GM21381 (cell line): ENCODE measurements at regions not wholly inside any gene's neighbourhood (a gene's known extent, or its start where the extent isn't known, plus 50 kb on each side); places are given as distances from the start of the nearest gene placed in this dataset.

Experiments used
- ATAC-seq: cut with Tn5 transposase; IDR thresholded peaks from one replicate; pipeline ENCODE4 v1.9.1; 2021; ENCODE audit warnings: mild to moderate bottlenecking, moderate library complexity; ENCODE audit not compliant: unreplicated experiment

DNA sequence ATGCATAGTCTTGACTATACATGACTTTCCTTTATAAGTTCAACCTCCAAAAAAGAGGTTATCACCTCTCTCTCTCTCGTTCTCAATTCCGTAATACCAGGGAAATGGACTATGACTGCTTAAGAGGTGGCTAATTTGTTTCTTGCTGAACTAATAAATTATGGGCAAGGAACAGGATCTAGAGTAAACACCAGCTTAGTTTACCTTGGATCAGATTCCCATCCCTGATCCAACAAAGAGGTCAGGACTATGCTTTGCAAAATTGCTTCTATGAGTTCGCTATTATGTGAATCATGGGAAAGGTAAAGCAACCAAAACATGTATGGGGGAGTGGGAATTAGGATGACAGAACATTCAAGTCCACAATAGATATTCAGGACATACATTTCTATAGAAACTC, 630.7 kb downstream of the HACE1 start:
- no peak for ATAC-seq

DNA sequence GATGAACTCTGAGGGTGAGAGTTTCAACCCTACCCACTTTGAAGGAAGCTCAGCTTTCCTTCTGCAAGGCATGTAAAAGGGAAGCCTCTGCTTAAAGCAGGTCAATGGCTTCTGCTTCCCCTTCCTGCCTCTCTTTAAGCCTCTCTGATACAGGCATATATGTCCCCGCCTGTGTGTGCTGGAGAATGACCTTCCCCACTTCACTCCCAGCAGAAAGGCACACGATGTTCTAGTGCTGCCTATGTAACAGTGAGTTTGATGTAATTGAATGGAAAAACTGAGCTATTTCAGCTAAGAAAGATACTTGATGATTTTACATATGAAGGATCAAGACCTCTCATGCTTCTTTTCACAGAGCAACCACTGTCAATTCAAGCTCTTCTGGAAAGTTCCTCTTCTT, 632.2 kb downstream of the HACE1 start:
- no peak for ATAC-seq

DNA sequence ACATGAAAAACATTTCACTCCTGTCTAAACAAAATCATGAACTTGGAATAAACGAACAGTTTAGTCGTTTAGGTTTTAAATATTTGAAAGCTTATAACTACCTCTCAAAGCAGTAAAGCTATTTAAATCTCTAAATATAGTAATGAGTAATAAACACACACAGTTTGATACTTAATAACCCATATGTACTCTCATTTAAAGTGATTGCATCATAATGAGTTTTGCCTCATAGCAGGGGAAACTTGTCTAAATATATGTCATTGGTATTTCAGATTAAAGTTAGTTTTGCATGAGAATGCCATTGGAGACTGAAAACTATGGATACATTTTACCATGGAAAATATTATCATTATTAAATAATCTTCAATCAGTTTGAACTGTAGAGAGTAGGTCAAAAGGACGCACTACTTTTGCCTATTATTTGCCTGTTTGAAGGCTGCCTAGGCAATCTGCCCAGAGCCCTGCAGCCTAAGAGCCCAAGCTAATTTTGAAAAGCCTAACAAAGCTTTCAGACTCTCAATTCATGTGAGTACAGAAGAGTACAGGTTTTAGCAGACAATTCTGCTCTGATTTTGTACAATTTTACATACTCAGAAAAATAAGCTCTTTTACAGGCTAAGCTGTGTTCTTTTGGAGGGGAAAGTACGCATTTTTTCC, 632.8 kb downstream of the HACE1 start:
- no peak for ATAC-seq

DNA sequence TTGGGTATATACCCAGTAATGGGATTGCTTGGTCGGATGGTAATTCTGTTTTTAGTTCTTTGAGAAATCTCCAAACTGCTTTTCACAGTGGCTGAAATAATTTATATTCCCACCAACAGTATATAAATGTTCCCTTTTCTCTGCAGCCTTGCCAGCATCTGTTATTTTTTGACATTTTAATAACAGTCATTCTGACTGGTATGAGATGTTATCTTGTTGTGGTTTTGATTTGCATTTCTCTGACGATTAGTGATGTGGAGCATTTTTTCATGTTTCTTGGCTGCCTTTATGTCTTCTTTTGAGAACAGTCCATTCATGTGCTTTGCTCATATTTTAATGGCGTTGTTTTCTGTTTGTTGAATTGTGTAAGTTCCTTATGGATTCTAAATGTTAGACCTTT, 641.6 kb downstream of the HACE1 start:
- no peak for ATAC-seq

DNA sequence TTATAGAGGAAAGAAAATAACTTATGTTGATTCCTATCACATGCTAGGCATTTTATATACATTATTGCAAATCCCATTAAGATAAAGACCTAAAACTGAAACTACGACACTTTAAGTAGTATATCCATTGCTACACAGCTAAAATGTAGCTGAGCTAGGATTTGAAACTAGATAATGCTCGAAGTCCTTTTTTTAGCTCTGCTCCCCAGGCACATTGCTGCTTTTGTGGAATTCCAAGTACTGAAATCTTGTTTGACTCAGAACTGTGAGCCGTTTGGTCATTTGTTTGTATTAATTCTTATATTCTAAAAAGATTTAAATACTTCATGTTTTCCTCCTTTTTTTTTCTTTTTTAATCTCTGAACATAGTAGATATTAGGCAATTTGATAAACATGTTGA, 644.8 kb downstream of the HACE1 start:
- ATAC-seq: no peak

DNA sequence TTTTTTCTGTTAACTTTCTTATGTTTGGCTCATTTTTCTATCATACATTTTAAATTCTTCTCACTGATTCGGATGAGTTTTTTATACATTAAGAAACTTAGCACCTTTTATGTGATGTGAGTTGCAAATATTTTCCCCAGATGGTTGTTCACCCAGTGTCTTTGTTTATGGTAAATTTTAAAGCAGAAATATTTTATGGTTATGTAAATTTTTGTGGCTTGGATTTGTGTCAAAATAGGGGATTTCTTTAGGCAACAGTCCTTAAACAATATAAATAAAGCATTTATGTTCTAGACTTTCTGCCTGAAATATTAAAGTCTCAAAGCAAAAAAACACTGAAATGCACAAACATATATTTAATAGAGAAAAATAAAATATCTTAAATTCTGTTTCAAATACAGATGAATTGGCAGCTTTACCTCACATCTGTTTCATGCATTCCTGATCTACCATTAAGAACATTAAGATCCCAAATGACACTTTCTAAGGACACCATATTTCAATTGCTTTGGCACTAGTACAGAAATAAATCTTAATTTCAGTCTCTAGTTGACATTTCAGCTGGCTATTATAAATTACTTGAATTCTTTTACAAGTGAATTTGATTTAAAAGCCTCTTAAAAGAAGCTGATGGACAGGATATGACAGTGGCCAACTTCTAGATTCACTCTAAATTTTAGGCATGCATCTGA, 646.6 kb downstream of the HACE1 start:
- no peak for ATAC-seq

DNA sequence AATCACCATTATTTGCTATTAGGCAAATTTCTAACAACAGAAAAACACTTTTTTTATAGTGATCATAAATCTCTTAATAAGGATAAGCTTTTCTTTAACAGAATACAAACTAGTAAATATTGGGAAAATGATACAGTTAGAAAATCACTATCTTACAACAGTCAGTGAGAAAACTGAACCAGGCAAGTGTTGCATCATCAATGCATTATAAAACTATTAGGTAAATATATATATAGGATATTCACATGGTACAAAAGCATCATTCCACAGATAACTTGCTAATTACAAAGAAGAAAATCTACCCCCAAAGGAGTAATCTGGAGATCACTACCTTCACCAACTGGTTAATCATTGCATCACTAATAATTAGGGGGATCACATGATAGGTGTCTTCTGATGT, 652.1 kb downstream of the HACE1 start:
- ATAC-seq: no peak

GRCh38 chr6:104201557-104201956, 658.2 kb downstream of the HACE1 start:
- ATAC-seq: no peak

- ATAC-seq: no peak
Observed at GRCh38 chr6:104187616-104188015, 672.1 kb downstream of the HACE1 start.

- no peak for ATAC-seq
Observed at GRCh38 chr6:104186831-104187230, 672.9 kb downstream of the HACE1 start.

- ATAC-seq: no peak
Observed at GRCh38 chr6:104183816-104184435, 675.8 kb downstream of the HACE1 start.

DNA sequence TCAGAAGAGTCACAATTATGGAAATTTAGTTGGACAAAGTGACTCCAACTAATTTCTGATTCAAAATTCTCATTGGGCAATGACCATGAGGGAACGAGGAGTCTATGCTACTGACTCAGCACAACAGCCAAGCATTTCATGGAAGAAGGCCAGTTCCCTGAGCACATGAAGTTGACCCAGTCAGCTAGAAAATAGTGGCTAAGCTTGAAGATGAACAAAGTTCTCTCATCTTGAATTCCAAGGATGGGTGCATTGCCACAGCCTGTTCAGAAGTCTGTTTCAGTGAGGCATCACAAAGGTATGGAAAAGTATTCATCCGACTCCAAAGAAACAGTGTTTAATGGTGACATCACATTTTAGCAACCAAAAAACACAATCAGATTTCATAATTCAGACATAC, 676.9 kb downstream of the HACE1 start:
- ATAC-seq: no peak

GRCh38 chr6:104173668-104174067, 686.1 kb downstream of the HACE1 start:
- no peak for ATAC-seq

DNA sequence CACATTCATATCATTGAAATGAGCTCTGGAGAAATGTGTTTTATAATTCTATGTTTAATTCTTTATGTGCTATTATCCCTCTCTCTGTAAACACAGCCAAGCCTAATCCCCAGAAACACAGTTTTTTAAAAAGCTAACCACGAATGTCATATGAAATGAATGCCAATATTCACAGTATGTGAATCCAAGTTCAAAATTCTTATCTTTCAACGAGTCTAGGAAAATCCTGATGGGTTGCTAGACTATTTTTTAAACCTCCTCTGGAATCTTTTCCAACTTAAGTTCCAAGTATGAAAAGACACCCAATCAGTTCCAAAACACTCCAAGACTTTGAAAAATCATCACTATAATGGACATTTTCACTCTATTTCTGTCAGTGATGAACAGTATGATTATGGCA, 689.3 kb downstream of the HACE1 start:
- no peak for ATAC-seq

- no peak for ATAC-seq
Observed at GRCh38 chr6:104166055-104166668, 693.6 kb downstream of the HACE1 start.

- ATAC-seq: no peak
Observed at GRCh38 chr6:104162036-104162669, 697.6 kb downstream of the HACE1 start.

DNA sequence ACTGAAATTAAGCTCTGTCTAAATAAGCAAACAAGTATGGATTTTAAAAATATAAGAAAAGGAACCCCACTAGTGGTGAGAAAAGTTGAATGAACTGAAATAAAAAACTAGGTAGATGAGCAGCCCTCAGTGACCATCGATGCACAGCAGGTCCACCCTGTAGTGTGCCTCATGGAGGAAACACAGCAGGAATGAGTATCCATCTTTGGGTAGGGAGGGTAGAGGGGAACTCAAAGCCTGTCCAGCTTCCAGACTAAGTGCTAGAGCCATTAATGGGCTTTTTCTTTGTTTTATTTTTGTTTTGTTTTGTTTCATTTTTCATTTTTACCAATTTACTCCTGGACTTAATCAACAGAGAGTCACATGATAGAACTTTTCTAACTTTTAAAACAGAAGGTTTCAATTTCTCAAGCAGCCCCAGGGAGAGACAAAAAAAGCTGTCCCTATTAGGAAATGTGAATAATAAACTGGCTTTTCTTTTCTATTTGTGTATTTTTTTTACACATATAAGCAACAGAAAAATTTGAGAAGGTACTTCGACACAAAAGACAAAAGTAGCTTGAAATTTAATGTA, 700.6 kb downstream of the HACE1 start:
- ATAC-seq: no peak

DNA sequence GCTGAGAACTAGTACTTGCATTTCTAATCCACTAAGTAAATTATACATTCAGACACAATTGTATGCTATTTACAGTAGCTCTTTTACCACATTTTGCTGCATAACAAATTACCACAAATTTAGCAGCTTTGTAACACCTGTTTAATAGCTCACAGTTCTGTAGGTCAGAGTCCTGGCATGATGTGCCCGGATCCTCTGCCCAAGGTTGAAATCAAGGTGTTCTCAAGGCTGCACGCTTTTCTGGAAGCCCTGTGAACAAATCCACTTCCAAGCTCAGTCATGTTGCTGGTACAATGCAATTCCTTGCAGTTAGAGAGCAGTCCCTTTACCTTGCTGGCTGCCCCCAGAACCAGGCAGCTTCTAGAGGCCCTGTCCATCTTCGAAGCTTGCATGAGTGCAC, 716.0 kb downstream of the HACE1 start:
- no peak for ATAC-seq

DNA sequence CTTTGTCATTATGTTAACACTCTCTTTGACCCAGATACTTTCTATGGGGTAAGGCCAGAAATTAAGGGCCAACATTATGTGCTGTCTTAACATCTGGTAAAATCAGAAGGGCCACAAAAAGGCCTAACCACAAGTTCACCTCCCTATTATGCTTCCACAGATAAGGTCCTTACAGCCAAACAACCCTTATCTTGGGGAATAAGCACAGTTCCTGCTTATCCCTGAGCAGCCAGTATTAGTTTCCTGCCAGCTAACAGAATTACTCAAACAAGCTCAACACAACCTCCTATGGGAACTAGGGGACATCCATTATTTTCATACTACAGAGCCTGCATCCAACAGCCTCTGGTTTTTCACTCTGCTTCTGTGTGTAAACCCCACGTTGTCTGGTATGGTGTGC, 724.8 kb downstream of the HACE1 start:
- ATAC-seq: no peak

DNA sequence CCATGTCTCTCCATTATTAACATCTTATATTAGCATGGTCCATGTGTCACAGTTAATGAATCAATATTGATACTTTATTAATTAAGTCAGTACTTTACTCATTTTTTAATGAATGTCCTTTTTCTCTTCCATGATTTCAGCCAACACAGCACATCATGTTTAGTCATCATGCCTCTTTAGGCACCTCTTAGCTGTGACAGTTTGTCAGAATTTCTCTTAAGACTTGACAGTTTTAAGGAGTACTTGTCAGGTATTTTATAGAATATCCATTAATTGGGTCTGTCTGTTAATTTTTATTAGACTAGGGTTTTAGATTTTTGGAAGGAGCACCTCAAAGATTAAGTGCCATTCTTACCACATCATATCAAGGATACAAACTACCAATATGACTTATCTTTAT, 729.4 kb downstream of the HACE1 start:
- ATAC-seq: no peak

GRCh38 chr6:104126315-104127005, 733.3 kb downstream of the HACE1 start:
- no peak for ATAC-seq
